ENCODE measurements at regions not wholly inside any gene's neighbourhood (a gene's known extent, or its start where the extent isn't known, plus 50 kb on each side); places are given as distances from the start of the nearest gene placed in this dataset.

DNA sequence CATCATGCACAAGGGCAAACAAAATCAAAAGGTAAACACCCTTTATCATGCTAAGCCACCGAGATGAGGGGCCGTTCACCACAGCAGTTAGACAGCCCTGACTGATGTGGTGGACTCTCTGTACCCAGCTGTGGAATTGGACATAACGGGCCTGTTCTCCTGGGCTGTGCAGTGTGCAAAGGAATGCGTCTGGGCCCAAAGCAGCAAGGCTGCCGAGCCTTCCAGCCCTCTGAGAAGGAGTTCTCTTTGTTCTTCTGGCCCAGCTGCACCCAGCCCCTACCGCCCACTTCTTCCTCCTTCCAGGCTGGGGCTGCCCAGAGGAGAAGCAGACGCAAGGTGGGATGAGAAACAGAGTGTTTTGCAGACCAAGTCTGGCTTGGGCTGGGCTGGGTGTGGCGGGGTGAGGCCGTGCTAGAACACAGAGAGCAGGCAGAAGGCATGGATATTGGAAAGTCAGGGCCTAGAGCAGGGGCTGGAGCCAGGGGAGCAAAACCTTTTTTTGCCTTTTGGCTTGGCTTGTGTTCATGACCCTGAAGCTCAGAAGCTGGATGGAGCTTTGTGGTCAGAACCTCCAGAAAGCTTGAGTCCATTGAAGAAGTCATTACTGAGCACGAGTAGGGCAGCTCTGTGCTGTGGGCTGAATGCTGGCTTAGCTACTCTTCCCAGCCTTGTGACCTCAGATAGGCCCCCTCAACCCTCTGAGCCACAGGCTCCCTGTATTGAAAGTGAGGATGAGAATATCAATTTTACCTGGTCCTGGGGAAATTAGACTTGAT, 49.8 kb upstream of the SH3PXD2B start:
- Histone ChIP-seq H3K4me2 (ENCODE audit: insufficient read depth, low read length) (no peak overlapping the region), H3K27ac (ENCODE audit: extremely low read depth, low read depth, low read length) (no peak overlapping the region), H3K4me1 (replicated peaks in 1 of 2; ENCODE audit: control insufficient read depth in 2 of 2, insufficient read depth in 2 of 2, low read length in 2 of 2) (no peaks in the 10 kb centered on the region; a peak in 1 of 5 replicates), H2AFZ (ENCODE audit: low read depth, low read length) (no peak overlapping the region), H3K9ac (ENCODE audit: insufficient read depth in 1 of 2, low read depth in 2 of 2, low read length in 2 of 2) (no peak overlapping the region), H3K27me3 (ENCODE audit: control insufficient read depth in 2 of 2, insufficient read depth in 2 of 2, low read length in 2 of 2) (peaks cover 0 to 41% of the 10 kb centered on the region in 2 experiments; a peak in 4 of 5 replicates), H3K36me3 (ENCODE audit: control insufficient read depth, insufficient read depth, low read length) (no peaks in the 10 kb centered on the region), H4K20me1 (replicated peaks; ENCODE audit: control insufficient read depth, insufficient read depth, low read length) (no peaks in the 10 kb centered on the region), H3K4me3 (no peak overlapping the region), H3K79me2 (ENCODE audit: control insufficient read depth, insufficient read depth, low read length) (no peaks in the 10 kb centered on the region), H3K9me3 (replicated peaks; ENCODE audit: control insufficient read depth, insufficient read depth, low read depth, low read length) (no peaks in the 10 kb centered on the region), H3K9me1 (ENCODE audit: control insufficient read depth, insufficient read depth, low read length) (no peaks in the 10 kb centered on the region)
- ChIA-PET CTCF (ENCODE audit: low intra/inter-chr PET ratio) (no interaction called here), POLR2A (interaction anchor here (0.6 kb wide), 1 partner anchor 459 kb away, joined by 3 read pairs; no protein-coding TSS in a partner anchor)
- WGBS (ENCODE audit: insufficient coverage, low coverage, missing lambda C conversion rate): 1% methylated on average over 10 of the region's 10 CpGs
- no peak for FAIRE-seq
- BruUV-seq (replicated peaks): no TSS peak
- DNase-seq (ENCODE audit: extremely low read depth in 1 of 4, low spot score in 3 of 4): no peak
- intact Hi-C loops (cut with micrococcal nuclease) (no loop called here), in situ Hi-C loops (cut with MboI) (no loop called here)
- no peak for ATAC-seq
- TF ChIP-seq, protein P1, sequence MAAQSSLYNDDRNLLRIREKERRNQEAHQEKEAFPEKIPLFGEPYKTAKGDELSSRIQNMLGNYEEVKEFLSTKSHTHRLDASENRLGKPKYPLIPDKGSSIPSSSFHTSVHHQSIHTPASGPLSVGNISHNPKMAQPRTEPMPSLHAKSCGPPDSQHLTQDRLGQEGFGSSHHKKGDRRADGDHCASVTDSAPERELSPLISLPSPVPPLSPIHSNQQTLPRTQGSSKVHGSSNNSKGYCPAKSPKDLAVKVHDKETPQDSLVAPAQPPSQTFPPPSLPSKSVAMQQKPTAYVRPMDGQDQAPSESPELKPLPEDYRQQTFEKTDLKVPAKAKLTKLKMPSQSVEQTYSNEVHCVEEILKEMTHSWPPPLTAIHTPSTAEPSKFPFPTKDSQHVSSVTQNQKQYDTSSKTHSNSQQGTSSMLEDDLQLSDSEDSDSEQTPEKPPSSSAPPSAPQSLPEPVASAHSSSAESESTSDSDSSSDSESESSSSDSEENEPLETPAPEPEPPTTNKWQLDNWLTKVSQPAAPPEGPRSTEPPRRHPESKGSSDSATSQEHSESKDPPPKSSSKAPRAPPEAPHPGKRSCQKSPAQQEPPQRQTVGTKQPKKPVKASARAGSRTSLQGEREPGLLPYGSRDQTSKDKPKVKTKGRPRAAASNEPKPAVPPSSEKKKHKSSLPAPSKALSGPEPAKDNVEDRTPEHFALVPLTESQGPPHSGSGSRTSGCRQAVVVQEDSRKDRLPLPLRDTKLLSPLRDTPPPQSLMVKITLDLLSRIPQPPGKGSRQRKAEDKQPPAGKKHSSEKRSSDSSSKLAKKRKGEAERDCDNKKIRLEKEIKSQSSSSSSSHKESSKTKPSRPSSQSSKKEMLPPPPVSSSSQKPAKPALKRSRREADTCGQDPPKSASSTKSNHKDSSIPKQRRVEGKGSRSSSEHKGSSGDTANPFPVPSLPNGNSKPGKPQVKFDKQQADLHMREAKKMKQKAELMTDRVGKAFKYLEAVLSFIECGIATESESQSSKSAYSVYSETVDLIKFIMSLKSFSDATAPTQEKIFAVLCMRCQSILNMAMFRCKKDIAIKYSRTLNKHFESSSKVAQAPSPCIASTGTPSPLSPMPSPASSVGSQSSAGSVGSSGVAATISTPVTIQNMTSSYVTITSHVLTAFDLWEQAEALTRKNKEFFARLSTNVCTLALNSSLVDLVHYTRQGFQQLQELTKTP (IDR thresholded peaks at IDR 0.05; ENCODE audit: low read depth in 1 of 2, partially characterized antibody in 2 of 2): no peak
- TF ChIP-seq EP400 (IDR thresholded peaks at IDR 0.05) (no peak), POLR3G (IDR thresholded peaks at IDR 0.05; ENCODE audit: extremely low read depth, insufficient read length, insufficient replicate concordance) (no peak), RCOR1 (IDR thresholded peaks at IDR 0.05; ENCODE audit: borderline replicate concordance in 1 of 2, low read depth in 2 of 2, low read length in 2 of 2) (no peak), HMGN3 (IDR thresholded peaks at IDR 0.05; ENCODE audit: borderline replicate concordance, extremely low read depth, insufficient read length, low read depth, low read length) (no peak), DNMT1 (IDR thresholded peaks at IDR 0.05) (no peak), KLF1 (tag; IDR thresholded peaks at IDR 0.05) (no peak), TCFL5 (CRISPR knock-in tag; conservative IDR thresholded peaks at IDR 0.05) (no peak), POLR2AphosphoS2 (IDR thresholded peaks at IDR 0.05; ENCODE audit: low read length) (no peak), ZC3H11A (IDR thresholded peaks at IDR 0.05; ENCODE audit: low read depth, low read length) (no peak), RNF2 (IDR thresholded peaks at IDR 0.05) (no peak), ARID1B (IDR thresholded peaks at IDR 0.05) (no peak), ETV5 (CRISPR knock-in tag; IDR thresholded peaks at IDR 0.05; ENCODE audit: low read depth) (no peak)
- TF ChIP-seq, protein P2, sequence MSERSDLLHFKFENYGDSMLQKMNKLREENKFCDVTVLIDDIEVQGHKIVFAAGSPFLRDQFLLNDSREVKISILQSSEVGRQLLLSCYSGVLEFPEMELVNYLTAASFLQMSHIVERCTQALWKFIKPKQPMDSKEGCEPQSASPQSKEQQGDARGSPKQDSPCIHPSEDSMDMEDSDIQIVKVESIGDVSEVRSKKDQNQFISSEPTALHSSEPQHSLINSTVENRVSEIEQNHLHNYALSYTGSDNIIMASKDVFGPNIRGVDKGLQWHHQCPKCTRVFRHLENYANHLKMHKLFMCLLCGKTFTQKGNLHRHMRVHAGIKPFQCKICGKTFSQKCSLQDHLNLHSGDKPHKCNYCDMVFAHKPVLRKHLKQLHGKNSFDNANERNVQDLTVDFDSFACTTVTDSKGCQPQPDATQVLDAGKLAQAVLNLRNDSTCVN (CRISPR knock-in tag; IDR thresholded peaks at IDR 0.05): no peak
- TF ChIP-seq, protein P3, sequence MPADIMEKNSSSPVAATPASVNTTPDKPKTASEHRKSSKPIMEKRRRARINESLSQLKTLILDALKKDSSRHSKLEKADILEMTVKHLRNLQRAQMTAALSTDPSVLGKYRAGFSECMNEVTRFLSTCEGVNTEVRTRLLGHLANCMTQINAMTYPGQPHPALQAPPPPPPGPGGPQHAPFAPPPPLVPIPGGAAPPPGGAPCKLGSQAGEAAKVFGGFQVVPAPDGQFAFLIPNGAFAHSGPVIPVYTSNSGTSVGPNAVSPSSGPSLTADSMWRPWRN (IDR thresholded peaks at IDR 0.05; ENCODE audit: low read depth): no peak
- TF ChIP-seq, protein P4, sequence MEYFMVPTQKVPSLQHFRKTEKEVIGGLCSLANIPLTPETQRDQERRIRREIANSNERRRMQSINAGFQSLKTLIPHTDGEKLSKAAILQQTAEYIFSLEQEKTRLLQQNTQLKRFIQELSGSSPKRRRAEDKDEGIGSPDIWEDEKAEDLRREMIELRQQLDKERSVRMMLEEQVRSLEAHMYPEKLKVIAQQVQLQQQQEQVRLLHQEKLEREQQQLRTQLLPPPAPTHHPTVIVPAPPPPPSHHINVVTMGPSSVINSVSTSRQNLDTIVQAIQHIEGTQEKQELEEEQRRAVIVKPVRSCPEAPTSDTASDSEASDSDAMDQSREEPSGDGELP (CRISPR knock-in tag; IDR thresholded peaks at IDR 0.05; ENCODE audit: borderline replicate concordance): no peak
